Stimulated activated CD4-positive, alpha-beta T cell treated with anti-CD3 and anti-CD28 coated beads, Interleukin-2, amount 100 ng/mL, for 24 hours (primary cell): ENCODE measurements at regions not wholly inside any gene's neighbourhood (a gene's known extent, or its start where the extent isn't known, plus 50 kb on each side); places are given as distances from the start of the nearest gene placed in this dataset.
"Not testable (repeated sequence)": the region's sequence is repeated elsewhere in the genome, so short reads cannot be mapped to it uniquely, and the experiment has no call there.

ENCODE experiments used
- DNase-seq, 2 donors: peaks; one replicate each; pipeline ENCODE4 v3.0.0-alpha.2; 2020

DNA sequence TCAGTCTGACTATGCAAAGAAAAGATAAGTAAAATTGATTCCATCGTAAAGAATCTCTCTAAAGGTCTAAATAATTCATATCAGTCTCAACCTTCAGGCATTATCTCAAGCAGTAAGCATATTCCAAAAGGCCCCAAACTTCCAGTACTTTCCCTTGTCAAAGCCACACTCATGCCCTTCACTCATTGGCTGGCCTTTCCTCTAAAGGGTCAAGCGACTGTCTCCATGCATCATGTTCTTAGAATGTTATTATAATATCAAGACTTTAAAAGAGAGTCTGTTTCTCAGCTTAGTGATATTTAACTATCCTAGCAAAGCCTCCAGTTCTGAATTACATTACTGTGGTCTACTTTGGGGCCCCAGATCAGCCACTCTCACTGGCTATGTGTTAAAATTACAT, 271.3 kb downstream of the MREG start:
- no peak for DNase-seq

DNA sequence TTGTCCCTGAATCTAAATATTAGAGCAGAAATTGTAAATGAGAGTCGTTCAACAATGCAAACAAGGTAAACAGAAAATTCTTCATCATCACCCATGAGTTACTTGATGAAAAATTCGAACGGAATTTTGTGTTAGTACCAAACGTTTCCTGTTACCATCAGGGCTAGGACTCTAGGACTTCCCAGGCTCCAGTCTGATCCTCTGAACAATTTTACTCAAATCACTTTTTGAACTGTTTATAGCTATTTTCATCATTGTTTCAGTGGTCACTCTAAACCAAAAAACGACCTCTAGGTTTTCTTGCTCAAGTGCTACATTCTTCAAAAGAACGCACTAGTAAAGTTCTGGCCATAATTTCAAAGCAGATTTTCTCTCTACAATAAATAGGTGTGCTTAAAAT, 273.3 kb downstream of the MREG start:
- DNase-seq, result no peak

DNA sequence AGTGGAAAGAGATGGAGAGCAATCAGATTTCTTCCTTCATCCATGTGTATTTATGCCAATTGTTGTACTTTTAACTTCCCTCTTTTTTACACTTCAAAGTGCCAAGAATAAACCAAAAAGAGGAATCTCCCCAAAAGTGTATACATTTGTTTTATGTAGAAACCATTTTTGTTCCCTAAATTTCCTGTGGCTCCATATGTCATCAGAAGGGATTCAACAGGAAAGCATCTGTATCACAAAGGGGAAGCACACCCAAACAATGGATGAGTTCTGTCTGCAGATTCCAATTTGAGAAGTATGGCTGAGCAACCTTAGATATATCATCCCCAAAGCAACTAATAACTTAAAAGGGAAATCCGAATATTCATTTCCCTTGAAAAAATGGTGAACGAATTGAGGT, 275.0 kb downstream of the MREG start:
- DNase-seq, result no peak

DNA sequence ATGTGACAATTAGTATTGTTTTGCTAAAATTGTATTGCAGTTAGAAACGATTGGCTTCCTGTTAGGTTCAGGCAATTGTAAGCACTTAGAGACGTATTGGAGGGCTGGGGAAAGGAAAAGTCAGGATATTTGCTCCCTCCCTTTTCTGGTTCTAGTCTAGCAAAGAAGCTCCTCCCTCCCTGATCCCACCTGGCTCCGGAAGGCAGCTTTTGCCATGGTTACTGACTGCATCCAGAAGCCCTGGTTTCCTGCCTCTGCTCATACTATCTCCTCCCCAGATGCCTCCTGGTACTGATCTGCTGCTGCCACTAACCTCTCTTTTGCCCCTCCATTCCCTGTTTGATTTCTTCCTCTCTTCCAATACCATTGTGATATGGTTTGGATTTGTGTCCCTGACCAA, 275.9 kb downstream of the MREG start:
- no peak for DNase-seq

DNA sequence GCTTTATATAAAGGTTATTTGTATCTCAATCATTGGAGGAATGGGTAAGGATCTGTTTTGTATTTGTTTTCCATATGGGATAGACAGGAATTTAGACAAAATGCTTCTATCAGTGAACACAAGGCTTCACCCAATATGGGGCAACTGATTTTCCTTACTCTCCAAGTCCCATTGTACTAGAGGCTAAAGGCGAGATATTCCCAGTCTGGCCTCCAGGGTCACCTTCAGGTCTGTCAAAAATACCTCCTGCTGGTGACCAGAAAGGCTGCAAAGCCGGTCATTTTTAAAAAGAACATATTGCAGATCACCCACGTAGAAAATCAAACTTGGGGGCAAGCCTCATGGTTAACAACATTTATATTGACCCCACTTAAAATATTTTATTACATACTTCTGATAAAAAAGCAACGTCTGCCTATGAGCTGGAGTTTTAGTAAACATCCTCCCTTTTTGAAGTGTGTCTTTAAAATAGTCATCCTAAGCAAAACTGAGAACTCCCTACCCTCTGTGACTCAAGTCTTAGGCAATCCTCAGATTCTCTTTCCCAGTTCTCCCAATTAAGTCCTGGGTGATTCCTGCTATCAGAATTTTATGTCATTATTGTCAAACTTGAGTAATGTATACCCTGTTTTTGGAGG, 276.6 kb downstream of the MREG start:
- no peak for DNase-seq

DNA sequence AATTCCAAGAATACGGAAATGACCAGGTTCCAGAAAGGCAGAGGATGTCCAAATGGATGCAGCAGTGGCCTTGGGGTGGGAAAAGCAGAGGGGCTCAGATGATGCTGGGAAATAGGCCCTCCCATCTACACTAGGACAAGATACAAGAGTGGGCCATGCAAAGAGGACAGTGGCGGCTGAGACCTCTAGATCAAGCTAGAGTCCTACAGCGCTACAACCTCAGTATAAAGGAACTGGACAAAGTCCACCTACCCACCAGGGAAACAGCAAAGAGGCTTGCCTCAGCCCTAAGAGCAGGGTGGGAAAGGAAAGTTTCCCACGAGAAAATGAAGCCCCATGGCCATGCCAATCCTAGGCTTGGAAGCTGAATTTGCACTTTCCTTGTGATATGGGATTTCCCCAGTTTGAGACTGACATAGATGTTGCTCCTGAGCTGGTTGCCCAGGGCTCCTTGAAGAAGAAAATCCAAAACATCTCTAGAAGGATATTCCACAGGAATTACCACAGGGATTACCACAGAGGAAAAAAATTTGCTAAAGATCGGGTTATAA, 282.2 kb downstream of the MREG start:
- no peak for DNase-seq

DNA sequence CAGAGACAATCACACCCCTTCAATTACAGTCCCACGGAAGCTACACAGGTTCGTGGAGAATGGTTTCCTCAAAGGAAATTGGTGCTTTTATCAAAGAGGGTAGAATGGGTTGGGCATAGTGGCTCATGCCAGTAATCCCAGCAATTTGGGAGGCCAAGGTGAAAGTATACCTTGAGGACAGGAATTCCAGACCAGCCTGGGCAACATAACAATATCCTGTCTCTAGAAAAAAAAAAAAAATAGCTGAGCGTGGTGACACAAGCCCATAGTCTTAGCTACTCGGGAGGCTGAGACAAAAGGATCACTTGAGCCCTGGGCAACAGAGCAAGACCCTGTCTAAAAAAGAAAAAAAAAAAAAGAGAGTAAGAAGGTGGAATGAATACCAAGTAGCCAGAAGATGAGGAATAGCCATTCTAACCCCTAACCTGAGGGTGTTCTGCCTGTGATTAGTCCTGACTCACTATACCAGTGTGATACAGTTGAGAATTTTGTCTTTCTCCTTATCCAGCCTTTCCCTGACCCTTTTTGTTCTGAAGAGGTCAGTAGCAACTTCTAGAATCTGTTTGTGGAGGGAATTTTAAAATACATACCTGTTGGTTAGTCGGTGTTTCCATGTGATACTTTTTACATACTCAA, 283.2 kb downstream of the MREG start:
- DNase-seq, result no peak

DNA sequence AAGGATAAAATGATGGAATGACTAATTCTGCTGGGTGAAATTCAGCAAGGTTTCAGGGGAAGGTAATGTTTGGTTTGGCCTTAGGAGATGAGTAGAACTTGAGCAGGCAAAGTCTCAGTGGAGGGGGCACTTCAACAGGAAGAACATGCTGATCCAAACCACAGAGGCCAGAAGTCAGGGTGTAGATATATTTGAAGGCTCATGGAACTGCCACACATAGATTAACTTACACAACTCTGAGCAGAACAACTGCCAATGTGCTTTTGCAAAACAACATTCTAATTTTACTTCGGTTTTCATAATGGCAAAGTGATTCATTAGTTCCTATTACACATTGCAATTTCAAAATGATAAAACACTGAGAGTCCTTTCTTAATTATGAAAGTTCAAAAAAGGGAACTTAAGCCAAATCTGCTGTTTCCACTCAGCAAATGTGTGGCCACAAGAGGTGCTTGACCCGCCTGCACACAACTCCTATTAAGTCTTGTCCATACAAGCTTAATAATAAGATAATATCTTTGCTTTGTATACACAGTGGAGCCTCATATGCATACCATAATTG, 284.8 kb downstream of the MREG start:
- no peak for DNase-seq

DNA sequence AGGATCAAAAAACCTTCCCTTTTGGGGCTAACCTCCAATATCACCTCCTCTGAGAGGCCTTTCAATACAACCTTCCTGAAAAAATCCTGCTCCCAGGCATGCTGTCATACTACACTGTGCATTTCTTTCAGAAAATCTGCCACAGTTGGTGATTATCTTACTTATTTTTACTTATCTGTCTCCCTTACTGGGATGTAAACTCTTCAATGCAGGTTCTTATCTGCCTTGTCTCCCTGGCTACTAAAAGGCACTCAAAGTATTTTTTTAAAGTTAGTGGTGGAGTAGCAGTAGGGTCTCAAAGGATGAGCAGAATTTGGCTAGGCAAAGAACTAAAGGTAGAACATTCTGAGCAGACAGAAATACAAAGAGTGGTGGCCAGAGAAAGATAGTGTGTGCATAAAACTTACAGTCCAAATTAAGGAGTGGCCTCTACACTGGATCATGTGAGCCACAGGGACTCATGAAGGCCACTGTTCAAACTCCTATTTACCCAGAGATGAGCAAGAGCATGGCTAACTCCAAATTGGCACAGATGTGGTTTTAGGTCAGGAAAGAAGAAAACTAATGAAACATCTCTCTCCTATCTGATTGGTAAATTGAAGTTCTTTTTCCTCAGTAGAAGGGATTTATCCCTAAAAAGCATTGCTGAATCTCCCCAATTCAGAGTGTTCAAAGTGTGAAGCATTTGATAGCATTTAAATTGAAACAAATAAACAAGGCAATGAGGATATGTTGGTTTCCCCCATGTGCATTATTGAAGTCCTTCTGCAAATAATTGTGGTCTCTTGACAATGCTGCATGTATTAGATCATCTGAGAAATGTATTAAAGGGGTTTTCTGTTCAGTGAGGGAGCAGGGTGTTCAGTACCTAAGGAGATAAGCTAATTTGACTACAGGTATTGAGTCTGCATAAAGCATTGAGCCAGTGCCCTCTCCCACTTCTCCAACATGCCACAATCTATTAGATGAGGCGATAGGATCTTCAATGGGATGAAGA, 285.5 kb downstream of the MREG start:
- no peak for DNase-seq

DNA sequence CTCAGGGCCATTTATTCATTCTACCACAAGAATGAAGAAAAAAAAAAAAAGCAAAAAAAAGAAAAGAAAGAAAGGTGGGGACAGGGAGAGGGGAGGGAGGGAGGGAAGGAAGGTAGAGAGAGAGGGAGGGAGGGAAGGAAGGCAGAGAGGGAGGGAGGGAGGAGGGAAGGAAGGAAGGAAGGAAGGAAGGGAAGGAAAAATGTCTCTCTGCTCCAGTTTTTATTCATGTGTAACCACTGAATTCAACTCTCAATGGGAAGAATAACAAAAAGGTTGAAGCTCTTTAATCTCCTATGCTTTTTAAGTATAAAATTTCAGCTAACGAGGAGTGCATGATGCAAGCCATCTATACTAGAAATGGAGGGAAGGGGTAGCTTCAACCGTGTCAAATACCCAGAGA, 287.3 kb downstream of the MREG start:
- DNase-seq, result no peak

DNA sequence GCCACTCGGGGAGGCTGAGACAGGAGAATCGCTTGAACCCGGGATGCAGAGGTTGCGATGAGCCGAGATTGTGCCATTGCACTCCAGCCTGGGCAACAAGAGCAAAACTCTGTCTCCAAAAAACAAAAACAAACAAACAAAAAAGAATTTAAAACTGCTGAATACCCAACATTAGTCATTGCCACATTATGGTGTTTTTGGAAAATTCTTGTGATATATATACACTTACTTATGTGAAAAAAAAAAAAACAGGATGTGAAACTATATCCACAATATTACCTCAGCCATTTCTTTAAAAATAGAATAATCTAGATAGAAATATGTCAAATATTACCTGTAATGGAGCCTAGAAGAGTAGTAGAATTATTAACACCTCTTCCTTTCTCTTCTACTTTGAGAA, 288.3 kb upstream of the FN1 start:
- no peak for DNase-seq

DNA sequence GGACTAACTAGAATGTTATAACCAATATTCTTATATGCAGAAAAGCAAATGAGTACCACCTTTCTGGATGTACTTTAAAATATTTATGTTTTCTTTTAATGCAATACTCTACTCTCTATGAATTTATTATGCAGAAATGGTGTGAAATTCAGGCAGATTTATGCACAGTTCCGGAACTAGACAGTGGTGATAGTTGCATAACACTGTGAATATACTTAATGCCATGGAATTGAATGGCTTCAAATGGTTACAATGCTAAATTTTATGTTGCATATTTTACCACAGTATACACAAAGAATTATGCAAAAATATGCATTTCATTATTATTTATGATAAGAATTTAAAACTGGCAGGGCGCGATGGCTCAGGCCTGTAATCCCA, 287.8 kb upstream of the FN1 start:
- no peak for DNase-seq

DNA sequence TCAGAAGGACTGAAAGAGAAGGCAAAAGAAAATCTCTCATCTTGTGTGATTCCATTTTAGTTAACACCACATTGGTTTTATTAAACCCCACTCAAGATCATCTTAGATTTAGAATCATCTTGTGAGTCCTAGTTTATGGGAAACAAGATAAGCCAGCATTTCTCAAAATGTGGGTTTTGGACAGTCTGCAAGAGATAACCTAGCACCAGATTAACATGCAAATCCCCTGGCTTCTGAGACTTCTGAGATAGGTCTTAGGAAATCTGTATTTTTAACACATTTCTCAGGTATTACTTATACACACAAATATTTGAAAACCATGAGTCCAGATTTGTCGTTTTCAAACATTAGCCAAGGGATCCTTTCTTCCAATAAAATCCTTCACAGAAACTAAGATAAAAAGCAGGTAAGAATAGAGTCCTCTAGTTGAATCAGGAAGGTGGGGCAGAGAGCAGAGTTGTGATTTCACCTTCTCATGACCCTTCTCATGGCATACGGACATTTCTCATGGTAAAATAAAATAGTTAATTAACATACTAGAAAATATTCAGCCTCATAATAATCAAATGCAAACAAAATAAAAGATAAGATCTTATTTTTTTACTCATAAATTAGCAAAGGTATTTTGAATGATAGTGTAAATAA, 287.2 kb upstream of the FN1 start:
- no peak for DNase-seq

DNA sequence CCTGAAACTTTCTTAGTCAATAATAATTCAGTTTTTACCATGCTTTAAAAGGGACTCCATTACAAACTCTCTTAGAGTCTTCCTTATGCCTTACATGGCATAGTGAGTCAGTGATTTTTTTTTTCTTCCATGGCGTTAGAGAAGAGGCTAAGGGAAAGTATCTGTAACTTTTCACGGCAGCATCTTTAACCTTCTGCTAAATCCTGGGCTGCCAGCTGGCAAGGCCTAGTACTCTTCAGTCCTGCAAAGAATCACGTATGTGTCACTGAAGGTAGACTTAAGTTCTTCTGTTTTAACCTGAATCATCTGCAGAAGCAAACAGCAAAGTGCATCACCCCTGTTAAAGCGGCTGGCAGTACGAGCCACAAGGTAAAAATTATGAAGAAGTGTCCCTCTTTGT, 286.3 kb upstream of the FN1 start:
- no peak for DNase-seq

DNA sequence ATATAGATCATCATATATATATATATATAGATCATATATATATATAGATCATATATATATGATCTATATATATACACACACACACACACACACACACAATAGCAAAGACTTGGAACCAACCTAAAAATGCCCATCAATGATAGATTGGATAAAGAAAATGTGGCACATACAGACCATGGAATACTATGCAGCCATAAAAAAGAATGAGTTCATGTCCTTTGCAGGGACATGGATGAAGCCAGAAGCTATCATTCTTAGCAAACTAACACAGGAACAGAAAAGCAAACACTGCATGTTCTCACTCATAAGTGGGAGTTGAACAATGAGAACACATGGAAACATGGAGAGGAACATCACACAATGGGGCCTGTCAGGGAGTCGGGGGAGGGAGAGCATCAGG, 285.6 kb upstream of the FN1 start:
- not testable (repeated sequence) for DNase-seq

DNA sequence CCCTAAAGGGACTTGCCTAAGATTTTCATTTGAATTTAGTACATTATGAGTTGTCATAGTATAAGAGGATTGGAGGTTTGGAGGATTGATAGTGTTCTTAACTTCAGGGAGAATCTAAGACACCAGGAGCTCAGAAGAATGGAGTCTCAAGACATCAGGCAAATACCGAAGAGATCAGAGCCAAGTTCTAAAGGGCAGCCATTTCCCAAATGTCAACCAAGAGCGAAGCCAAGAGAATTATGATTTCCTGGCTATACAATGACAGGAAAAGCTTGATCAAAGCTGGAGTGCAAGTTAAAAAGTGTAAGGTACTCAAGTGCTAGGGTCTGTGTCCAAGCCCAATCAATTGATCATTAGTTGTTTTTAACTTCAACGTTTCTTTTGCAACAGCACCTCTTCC, 283.0 kb upstream of the FN1 start:
- no peak for DNase-seq

DNA sequence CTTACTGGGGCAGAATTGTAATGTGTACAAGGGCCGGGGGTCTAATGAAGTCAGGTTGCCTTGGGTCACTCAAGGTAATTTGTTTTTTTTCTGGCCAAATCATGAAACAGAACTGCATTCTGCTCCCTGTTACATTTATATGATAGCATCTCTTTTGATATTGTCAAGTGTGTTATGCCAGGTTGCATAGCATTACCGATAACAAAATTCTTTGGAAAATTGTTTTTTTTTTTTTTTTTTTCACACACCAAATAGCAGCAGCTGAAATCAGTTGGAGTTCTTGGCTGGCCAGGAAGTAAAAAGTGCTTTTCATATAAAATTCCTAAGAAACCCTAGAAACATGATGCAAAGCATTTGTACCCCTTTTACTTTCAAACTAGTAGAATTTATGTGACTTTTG, 282.6 kb upstream of the FN1 start:
- no peak for DNase-seq

DNA sequence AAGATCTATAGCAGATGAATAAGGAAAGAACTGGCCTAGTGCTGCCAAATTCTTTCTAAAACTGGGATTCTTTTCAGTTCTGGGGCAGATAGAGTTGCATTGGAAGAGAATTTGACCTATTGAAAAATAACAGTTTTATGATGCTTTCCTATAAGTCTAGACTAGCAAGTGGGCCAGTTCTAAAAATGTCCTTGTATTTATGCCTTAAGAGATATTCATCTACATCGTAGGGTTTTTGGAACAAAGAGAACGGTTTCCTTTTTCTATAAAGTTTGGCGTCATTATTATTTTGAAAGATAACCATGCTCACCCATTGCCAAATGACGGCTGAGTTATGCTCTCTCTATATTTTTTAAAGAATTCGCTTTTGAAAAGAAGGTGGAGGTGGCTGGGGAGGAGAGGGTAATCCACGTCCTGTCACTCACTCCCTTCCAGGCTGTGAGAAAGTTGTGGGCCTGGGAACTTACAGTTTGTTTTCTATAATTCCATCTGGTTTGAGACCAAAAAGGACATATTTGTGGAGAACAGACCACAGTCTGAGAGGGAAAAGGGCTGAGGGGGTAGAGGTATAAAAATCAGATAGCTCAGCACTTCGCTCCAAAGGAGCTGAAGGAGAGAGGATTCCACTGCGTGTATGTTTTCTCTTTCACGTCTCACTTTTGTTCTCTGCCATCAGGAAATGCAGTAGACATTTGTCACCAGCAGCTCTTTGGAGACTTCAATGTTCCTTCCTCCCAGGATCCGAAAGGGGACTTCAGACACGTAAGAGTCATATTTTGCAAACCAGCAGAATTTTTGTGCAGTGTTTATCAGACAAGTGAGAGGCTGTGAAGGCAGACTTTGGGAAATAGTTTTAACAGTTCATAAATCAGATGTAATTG, 281.9 kb upstream of the FN1 start:
- DNase-seq, result no peak

DNA sequence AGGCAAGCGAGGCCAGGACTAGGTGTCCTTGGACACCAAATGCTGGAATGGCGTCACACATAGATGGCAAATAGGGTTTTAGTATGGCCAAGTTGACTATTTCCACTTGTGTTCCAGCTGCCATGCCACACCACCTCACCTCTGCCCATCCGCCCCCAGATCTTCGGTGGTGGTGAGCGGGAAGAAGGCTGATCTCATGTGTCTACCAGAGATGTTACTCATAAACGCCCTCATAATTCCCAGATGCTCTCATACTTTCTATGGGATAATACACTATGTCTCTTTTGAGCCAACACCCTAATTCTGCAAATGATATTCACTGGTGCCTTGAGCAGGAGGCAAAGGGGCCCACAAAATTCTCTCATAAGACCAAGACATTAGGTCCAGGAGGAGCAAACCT, 281.1 kb upstream of the FN1 start:
- DNase-seq, result no peak

DNA sequence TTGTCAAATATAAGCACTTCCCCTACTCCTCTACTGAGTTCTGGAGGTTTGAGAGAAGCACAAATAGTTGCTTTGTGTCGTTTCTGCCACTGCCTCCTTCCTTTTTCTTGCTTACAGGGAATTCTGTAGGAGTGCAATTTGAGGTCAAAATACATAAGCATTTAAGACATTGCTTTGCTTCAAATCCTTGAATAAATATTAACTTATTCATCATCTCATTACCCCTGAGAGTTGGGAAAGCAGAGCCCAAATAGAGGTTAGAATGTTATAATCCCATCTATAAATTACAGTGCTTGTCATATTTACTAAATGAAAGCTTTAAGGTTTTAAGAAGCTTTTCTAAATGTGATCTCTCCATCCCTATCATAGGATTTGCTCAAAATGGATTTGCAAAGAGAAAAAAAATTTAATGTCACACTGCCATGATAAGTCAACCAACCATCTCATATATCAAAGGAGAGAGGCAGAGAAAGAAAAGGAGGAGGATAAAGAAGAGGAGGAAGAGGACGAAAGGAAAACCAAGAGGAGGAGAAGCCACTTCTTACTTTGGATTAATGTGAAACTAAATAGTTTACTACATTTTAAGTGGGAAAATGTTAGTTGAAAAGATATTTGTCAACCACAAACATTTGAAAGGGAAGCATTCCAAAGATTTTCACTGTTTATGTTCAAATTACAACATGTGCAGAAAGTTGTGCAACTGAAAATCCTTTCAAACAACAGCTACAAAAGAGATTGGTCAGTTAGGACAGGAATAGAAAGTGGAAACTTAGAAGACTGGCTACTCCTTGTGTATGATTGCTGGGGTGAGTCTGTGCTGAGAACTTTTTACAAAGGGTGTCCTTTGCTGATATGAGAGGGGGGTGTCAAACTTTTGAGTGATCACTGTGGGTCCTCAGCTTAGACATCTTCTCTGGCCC, 277.3 kb upstream of the FN1 start:
- DNase-seq, result no peak
